Stimulated activated naive CD8-positive, alpha-beta T cell treated with anti-CD3 and anti-CD28 coated beads, Interleukin-15, Interleukin-2, amounts not matched to agents 100 U/mL and 50 U/mL, for 24 hours (primary cell): ENCODE measurements at regions not wholly inside any gene's neighbourhood (a gene's known extent, or its start where the extent isn't known, plus 50 kb on each side); places are given as distances from the start of the nearest gene placed in this dataset.
"Not testable (repeated sequence)": the region's sequence is repeated elsewhere in the genome, so short reads cannot be mapped to it uniquely, and the experiment has no call there.

ENCODE experiments used
- ATAC-seq: fragments of 150-1000 bp; cut with Tn5 transposase; one replicate; pipeline ENCODE4 v1.10.0; 2021
- DNase-seq: peaks from one replicate; pipeline ENCODE4 v3.0.0; 2021

GRCh38 chr13:86579662-86580061 lies 780.4 kb upstream of the SLITRK6 start:
- ATAC-seq = no peak
- DNase-seq = no peak

- DNase-seq (no peak), ATAC-seq (no peak)
Measured at GRCh38 chr13:86581706-86582105, 782.5 kb upstream of the SLITRK6 start.

GRCh38 chr13:86584301-86584700 lies 785.1 kb upstream of the SLITRK6 start:
- no peak for DNase-seq

GRCh38 chr13:86585835-86586234 lies 786.6 kb upstream of the SLITRK6 start:
- DNase-seq = no peak
- no peak for ATAC-seq

More at GRCh38 chr13:86584301-86584700, 785.1 kb upstream of the SLITRK6 start:
- no peak for ATAC-seq

- no peak for DNase-seq
- no peak for ATAC-seq
Measured at GRCh38 chr13:86591862-86592261, 792.6 kb upstream of the SLITRK6 start.

GRCh38 chr13:86601351-86601750 lies 802.1 kb upstream of the SLITRK6 start:
- no peak for DNase-seq
- no peak for ATAC-seq

GRCh38 chr13:86606264-86606663 lies 807.0 kb upstream of the SLITRK6 start:
- no peak for DNase-seq
- ATAC-seq = no peak

GRCh38 chr13:86608701-86609100 lies 809.5 kb upstream of the SLITRK6 start:
- DNase-seq (no peak), ATAC-seq (no peak)

GRCh38 chr13:86633346-86633745 lies 834.1 kb upstream of the SLITRK6 start:
- ATAC-seq (no peak), DNase-seq (no peak)

GRCh38 chr13:86651171-86651570 lies 852.0 kb upstream of the SLITRK6 start:
- DNase-seq, ATAC-seq: not testable (repeated sequence)

- no peak for DNase-seq
- ATAC-seq = no peak
Measured at GRCh38 chr13:86653009-86653408, 853.8 kb upstream of the SLITRK6 start.

- DNase-seq = no peak
- ATAC-seq = no peak
Measured at GRCh38 chr13:86655561-86655960, 856.3 kb upstream of the SLITRK6 start.

- ATAC-seq (no peak), DNase-seq (no peak)
Measured at GRCh38 chr13:86660090-86660489, 860.9 kb upstream of the SLITRK6 start.

GRCh38 chr13:86665842-86666241 lies 866.6 kb upstream of the SLITRK6 start:
- ATAC-seq = no peak
- DNase-seq = no peak

- no peak for DNase-seq
- ATAC-seq = no peak
Measured at GRCh38 chr13:86673931-86674431, 874.8 kb upstream of the SLITRK6 start.

GRCh38 chr13:86681223-86681622 lies 882.0 kb upstream of the SLITRK6 start:
- ATAC-seq (no peak), DNase-seq (no peak)

- DNase-seq = no peak
- ATAC-seq = no peak
Measured at GRCh38 chr13:86684402-86684801, 885.2 kb upstream of the SLITRK6 start.

GRCh38 chr13:86689911-86690310 lies 890.7 kb upstream of the SLITRK6 start:
- ATAC-seq (no peak), DNase-seq (no peak)

GRCh38 chr13:86692291-86692690 lies 893.1 kb upstream of the SLITRK6 start:
- ATAC-seq = no peak
- DNase-seq = no peak

- no peak for ATAC-seq
Measured at GRCh38 chr13:86710013-86710412, 910.8 kb upstream of the SLITRK6 start.

GRCh38 chr13:86710896-86711295 lies 911.7 kb upstream of the SLITRK6 start:
- ATAC-seq = no peak
- no peak for DNase-seq

More at GRCh38 chr13:86710013-86710412, 910.8 kb upstream of the SLITRK6 start:
- DNase-seq = no peak

- ATAC-seq = no peak
- DNase-seq = no peak
Measured at GRCh38 chr13:86714495-86714894, 915.3 kb upstream of the SLITRK6 start.

- DNase-seq (no peak), ATAC-seq (no peak)
Measured at GRCh38 chr13:86725105-86725504, 925.9 kb upstream of the SLITRK6 start.

GRCh38 chr13:86729206-86729605 lies 930.0 kb upstream of the SLITRK6 start:
- no peak for ATAC-seq
- DNase-seq = no peak

- DNase-seq = no peak
- ATAC-seq = no peak
Measured at GRCh38 chr13:86731987-86732386, 932.8 kb upstream of the SLITRK6 start.
